ENCODE measurements at regions not wholly inside any gene's neighbourhood (a gene's known extent, or its start where the extent isn't known, plus 50 kb on each side); places are given as distances from the start of the nearest gene placed in this dataset.

DNA sequence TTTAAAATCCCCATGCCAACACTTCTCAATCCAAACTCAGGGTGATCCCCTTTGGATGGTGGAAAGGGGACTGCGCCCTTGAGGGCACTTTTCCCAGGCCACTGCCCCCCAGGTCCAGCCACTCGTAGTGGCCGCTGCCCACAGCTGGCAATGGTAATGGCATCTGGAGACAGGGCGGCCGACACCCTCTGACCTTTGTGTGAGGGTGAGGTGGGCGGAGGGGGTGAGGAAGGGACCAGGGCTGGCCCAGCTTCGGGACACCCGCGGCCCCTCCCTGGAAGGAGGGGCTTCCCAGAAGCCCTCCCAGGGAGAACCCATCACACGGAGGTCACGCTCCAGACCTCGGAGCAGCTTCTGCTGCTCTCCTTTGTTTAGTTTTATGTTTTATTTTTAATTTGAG is 289.7 kb downstream of the FOXL1 start:
- no peaks in the 10 kb centered on the region for H3K36me3 ChIP-seq (replicated peaks; ENCODE audit: insufficient read depth, low read depth)
- no peaks in the 10 kb centered on the region for H3K79me2 ChIP-seq
- no peaks in the 10 kb centered on the region for H3K9me2 ChIP-seq (replicated peaks; ENCODE audit: insufficient read depth)
- 92% methylated on average over 12 of the region's 12 CpGs for WGBS (ENCODE audit: low lambda C conversion rate, missing lambda C conversion rate)
- DNase-seq (ENCODE audit: low spot score): no peak
- no peaks in the 10 kb centered on the region for H3K9me3 ChIP-seq (ENCODE audit: low read depth)
- H3K4me3 ChIP-seq: no peak overlapping the region
- H2AFZ ChIP-seq: no peak overlapping the region
- TF ChIP-seq EZH2phosphoT487 (IDR thresholded peaks at IDR 0.05; ENCODE audit: low read depth, severe bottlenecking, unreplicated experiment) (no peak), EZH2 (IDR thresholded peaks at IDR 0.05; ENCODE audit: borderline replicate concordance) (no peak), CTCF (IDR thresholded peaks at IDR 0.05; ENCODE audit: poor library complexity) (no peak)
- H3K27me3 ChIP-seq: no peaks in the 10 kb centered on the region
- no peaks in the 10 kb centered on the region for H4K20me1 ChIP-seq (ENCODE audit: insufficient read depth, poor library complexity, severe bottlenecking)
- H3K4me1 ChIP-seq (ENCODE audit: insufficient read depth): peaks cover 12% of the 10 kb centered on the region
- no peak overlapping the region for H3K27ac ChIP-seq
- no peak overlapping the region for H3K4me2 ChIP-seq

DNA sequence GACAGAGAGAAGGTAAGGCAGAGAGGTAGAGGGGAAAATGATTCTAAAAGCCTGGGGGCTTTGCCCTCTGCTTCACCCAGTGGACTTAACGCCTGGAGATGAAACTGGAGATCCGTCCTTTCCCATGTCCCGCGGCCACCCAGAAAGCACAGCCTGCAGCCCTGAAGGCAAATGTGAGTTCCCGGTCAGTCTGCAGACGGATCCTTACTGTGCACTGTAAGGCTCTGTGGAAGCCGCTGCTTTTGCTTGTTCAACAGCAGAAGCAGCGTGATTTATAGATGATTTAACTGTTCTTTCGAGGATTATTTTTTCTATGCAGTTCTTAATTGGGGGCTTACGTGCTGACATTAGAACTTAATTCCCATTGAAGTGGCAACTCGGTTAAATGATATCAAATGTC is 290.4 kb downstream of the FOXL1 start:
- H3K4me1 ChIP-seq (ENCODE audit: insufficient read depth): peaks cover 12% of the 10 kb centered on the region
- no peak for DNase-seq (ENCODE audit: low spot score)
- H3K36me3 ChIP-seq (replicated peaks; ENCODE audit: insufficient read depth, low read depth): no peaks in the 10 kb centered on the region
- H3K4me3 ChIP-seq: no peak overlapping the region
- no peaks in the 10 kb centered on the region for H3K79me2 ChIP-seq
- WGBS (ENCODE audit: low lambda C conversion rate, missing lambda C conversion rate): 61% methylated on average over 11 of the region's 11 CpGs
- no peak overlapping the region for H3K4me2 ChIP-seq
- no peaks in the 10 kb centered on the region for H3K9me2 ChIP-seq (replicated peaks; ENCODE audit: insufficient read depth)
- H3K27ac ChIP-seq: no peak overlapping the region
- H3K27me3 ChIP-seq: no peaks in the 10 kb centered on the region
- H2AFZ ChIP-seq: no peak overlapping the region
- no peaks in the 10 kb centered on the region for H3K9me3 ChIP-seq (ENCODE audit: low read depth)
- no peaks in the 10 kb centered on the region for H4K20me1 ChIP-seq (ENCODE audit: insufficient read depth, poor library complexity, severe bottlenecking)
- TF ChIP-seq EZH2 (IDR thresholded peaks at IDR 0.05; ENCODE audit: borderline replicate concordance) (no peak), EZH2phosphoT487 (IDR thresholded peaks at IDR 0.05; ENCODE audit: low read depth, severe bottlenecking, unreplicated experiment) (no peak), CTCF (IDR thresholded peaks at IDR 0.05; ENCODE audit: poor library complexity) (no peak)

DNA sequence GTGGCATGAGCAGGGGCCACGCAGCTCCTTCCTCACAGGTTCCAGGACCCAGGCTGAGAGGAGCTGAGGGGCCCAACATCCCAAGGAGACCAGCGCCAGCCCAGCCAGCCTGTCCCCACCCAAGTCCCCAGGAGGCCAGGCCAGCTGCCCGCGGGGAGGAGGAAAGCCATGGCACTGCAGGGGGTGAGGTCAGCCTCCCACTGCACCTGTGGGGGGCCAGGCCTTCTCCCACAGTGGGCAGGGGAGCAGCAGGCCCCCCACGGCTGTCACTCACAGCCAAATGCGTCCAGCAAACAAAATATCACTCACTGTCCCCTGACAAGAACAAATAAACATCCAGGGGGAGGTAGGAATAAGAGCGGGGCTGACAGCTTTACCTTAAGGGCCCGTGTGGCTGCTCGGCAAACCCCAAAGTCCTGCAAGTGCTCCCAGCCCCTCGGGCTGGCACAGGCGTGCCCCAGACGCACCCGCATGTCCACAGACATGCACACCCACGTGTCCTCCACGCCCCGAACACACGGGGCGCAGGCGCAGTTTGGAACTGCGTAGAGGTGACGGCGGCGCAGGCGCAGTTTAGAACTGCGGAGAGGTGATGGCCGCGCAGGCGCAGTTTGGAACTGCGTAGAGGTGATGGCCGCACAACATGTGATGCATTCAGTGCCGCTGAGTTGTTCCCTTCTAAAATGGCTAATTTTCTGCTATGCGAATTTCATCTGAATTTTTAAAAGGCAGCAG is 291.1 kb downstream of the FOXL1 start:
- no peaks in the 10 kb centered on the region for H3K27me3 ChIP-seq
- 91% methylated on average over 32 of the region's 32 CpGs for WGBS (ENCODE audit: low lambda C conversion rate, missing lambda C conversion rate)

GRCh38 chr16:86870380-86870779 is 292.0 kb downstream of the FOXL1 start:
- H3K27me3 ChIP-seq: peaks cover 4% of the 10 kb centered on the region
- H3K79me2 ChIP-seq: no peaks in the 10 kb centered on the region
- H3K9me3 ChIP-seq (ENCODE audit: low read depth): no peaks in the 10 kb centered on the region
- H3K9me2 ChIP-seq (replicated peaks; ENCODE audit: insufficient read depth): no peaks in the 10 kb centered on the region
- no peak for TF ChIP-seq EZH2phosphoT487 (IDR thresholded peaks at IDR 0.05; ENCODE audit: low read depth, severe bottlenecking, unreplicated experiment)
- no peak for TF ChIP-seq CTCF (IDR thresholded peaks at IDR 0.05; ENCODE audit: poor library complexity)
- TF ChIP-seq EZH2 (IDR thresholded peaks at IDR 0.05; ENCODE audit: borderline replicate concordance): no peak
- no peak overlapping the region for H3K27ac ChIP-seq
- WGBS (ENCODE audit: low lambda C conversion rate, missing lambda C conversion rate): 71% methylated on average over 9 of the region's 9 CpGs
- H3K36me3 ChIP-seq (replicated peaks; ENCODE audit: insufficient read depth, low read depth): no peaks in the 10 kb centered on the region
- H3K4me1 ChIP-seq (ENCODE audit: insufficient read depth): peaks cover 12% of the 10 kb centered on the region
- no peak overlapping the region for H3K4me3 ChIP-seq
- no peak overlapping the region for H3K4me2 ChIP-seq
- H4K20me1 ChIP-seq (ENCODE audit: insufficient read depth, poor library complexity, severe bottlenecking): no peaks in the 10 kb centered on the region
- no peak for DNase-seq (ENCODE audit: low spot score)
- no peak overlapping the region for H2AFZ ChIP-seq

More for the DNA sequence above, 291.1 kb downstream of the FOXL1 start:
- Histone ChIP-seq H3K36me3 (replicated peaks; ENCODE audit: insufficient read depth, low read depth) (no peaks in the 10 kb centered on the region), H4K20me1 (ENCODE audit: insufficient read depth, poor library complexity, severe bottlenecking) (no peaks in the 10 kb centered on the region), H3K79me2 (no peaks in the 10 kb centered on the region), H3K4me3 (no peak overlapping the region), H3K9me2 (replicated peaks; ENCODE audit: insufficient read depth) (no peaks in the 10 kb centered on the region), H3K4me2 (no peak overlapping the region), H2AFZ (no peak overlapping the region), H3K4me1 (ENCODE audit: insufficient read depth) (peaks cover 12% of the 10 kb centered on the region), H3K9me3 (ENCODE audit: low read depth) (no peaks in the 10 kb centered on the region), H3K27ac (no peak overlapping the region)
- TF ChIP-seq EZH2 (IDR thresholded peaks at IDR 0.05; ENCODE audit: borderline replicate concordance): no peak
- no peak for DNase-seq (ENCODE audit: low spot score)

All from hepatocyte (in vitro differentiated cells).